Activated naive CD8-positive, alpha-beta T cell treated with anti-CD3 and anti-CD28 coated beads, Interleukin-2, amount 50 U/mL, for 24 hours (primary cell): ENCODE measurements at regions not wholly inside any gene's neighbourhood (a gene's known extent, or its start where the extent isn't known, plus 50 kb on each side); places are given as distances from the start of the nearest gene placed in this dataset.

Source experiments
- ATAC-seq: fragments of 150-1000 bp; cut with Tn5 transposase; one replicate; pipeline ENCODE4 v1.10.0; 2021
- DNase-seq: peaks from one replicate; pipeline ENCODE4 v3.0.0; 2021
- H3K27ac Mint-ChIP-seq: one replicate; pipeline ENCODE4 v1.8.0; 2021; ENCODE audit warnings: mild to moderate bottlenecking, mixed read lengths
- H3K27me3 Mint-ChIP-seq: one replicate; pipeline ENCODE4 v1.8.0; 2021; ENCODE audit warnings: mixed read lengths
- H3K36me3 Mint-ChIP-seq: one replicate; pipeline ENCODE4 v1.8.0; 2021; ENCODE audit warnings: low read depth, mixed read lengths
- H3K4me1 Mint-ChIP-seq: one replicate; pipeline ENCODE4 v1.8.0; 2021; ENCODE audit warnings: mixed read lengths
- H3K4me3 Mint-ChIP-seq: one replicate; pipeline ENCODE4 v1.8.0; 2021; ENCODE audit warnings: mild to moderate bottlenecking, moderate library complexity, mixed read lengths
- H3K9me3 Mint-ChIP-seq: one replicate; pipeline ENCODE4 v1.8.0; 2021; ENCODE audit warnings: mixed read lengths

DNA sequence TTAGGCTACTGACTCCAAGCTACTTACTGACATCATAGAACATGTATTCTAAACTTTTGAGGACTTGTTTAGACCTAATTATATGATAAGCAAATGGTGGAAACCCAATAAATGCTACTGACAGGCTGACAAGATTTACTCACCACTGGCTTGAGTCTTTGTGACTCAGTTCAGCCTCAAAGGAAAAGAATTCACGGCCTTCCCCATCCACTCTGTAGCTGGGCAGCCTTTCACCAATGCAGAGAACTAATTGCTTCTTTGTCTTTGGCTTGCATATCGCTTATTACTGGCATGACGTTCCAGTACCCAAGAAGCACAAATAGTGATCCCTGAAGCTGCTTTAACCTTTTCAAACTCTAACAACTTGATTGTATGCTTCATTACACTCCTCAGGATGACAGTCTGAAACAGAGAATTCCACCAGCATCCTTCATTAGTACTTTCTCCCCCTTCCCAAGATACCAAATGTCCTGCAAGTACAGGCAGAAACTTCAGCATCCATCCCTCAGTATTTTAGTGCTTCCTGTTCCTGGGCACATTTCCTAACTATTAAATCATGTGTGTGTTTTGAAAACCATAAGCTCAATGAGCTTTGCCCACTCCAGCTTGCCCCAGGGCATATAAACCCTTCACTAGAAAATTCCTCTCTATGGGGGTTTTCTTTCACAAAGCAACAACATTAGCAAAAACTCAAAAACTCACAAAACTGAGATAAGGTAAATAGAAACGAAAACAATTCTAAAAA is 298.1 kb upstream of the SLC7A11 start:
- Mint-ChIP-seq H3K4me3 (no peak overlapping the region), H3K9me3 (peaks cover 8% of the 10 kb centered on the region), H3K4me1 (no peaks in the 10 kb centered on the region), H3K27ac (no peak overlapping the region), H3K27me3 (no peaks in the 10 kb centered on the region), H3K36me3 (no peaks in the 10 kb centered on the region)
- no peak for ATAC-seq
- DNase-seq, result no peak

DNA sequence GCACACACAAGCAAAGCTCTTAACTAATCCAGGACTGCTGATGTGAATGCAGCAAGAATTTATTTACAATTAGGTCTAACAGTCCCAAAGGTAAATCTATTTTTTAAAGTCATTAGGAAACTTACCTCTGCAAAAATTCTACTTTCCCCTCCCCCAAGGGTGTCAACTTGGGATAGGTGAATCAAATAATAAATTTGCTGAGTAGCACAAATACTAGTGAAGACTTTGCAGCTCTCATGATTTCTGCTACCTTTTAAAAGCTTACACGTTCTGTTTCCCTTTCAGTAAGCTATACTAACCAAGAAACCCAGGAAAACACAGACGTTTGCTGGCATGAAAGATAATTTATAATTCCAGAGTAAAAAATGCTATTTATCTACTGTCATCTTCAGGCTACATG is 296.6 kb upstream of the SLC7A11 start:
- Mint-ChIP-seq H3K9me3 (peaks cover 13% of the 10 kb centered on the region), H3K36me3 (no peaks in the 10 kb centered on the region), H3K4me3 (no peak overlapping the region), H3K4me1 (no peaks in the 10 kb centered on the region), H3K27ac (no peak overlapping the region), H3K27me3 (no peaks in the 10 kb centered on the region)
- ATAC-seq, result no peak
- DNase-seq, result no peak

DNA sequence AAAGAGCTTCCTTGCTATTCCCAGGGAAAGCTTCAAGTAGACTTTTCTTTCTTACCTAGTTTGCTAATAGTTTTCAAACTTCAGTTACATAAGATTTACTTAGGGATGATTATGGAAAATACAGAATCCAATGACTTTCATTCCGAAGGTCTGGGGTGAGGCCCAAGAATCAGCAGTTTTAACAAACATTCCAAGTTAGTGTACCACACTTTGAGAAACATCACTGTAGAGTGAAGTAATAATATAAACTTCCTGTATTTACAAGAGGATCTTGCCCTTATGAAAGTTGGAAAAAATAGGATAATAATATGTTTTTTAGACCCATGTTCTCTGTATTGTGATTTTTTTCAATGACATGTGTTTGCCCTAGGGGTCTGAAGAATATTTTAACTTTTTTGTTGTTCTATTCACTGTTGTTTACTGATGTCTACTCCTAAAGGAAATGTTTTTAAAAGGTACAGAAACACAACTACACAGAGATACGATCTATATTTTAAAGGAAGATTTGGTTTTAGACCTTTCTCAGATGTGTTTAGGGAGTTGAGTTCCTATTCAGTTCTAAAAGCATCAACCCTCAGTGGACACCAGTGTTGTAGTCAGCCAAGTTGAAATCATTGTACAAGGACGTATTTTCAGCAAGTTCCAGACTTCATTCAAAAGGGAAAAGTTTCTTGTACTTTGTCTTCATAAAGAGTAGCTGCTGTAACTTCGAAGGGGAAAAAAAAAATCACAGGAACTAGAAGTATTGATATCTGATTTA is 295.8 kb upstream of the SLC7A11 start:
- ATAC-seq (no peak), DNase-seq (no peak)
- H3K9me3 Mint-ChIP-seq, result peaks cover 21% of the 10 kb centered on the region
- no peaks in the 10 kb centered on the region for H3K27me3 Mint-ChIP-seq
- H3K4me3 Mint-ChIP-seq, result no peak overlapping the region
- no peak overlapping the region for H3K27ac Mint-ChIP-seq
- no peaks in the 10 kb centered on the region for H3K36me3 Mint-ChIP-seq
- H3K4me1 Mint-ChIP-seq, result no peaks in the 10 kb centered on the region

DNA sequence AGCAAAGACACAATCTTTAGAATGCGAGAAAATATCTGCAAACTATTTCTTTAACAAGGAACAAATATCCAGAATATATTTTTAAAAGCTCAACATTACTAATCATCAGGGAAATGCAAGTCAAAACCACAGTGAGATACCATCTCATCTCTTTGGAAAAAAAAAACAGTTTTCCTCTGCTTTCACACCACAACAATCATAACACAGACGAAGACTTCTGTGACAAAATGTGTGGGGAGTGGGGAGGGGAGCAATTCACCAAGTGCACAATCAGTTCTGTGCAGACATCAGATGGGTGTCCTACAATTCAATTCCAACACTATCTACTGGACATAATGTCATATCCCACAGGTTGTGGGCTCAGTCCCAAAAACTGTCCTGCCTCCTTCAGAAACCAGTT is 293.2 kb upstream of the SLC7A11 start:
- ATAC-seq (no peak), DNase-seq (no peak)
- Mint-ChIP-seq H3K36me3 (no peaks in the 10 kb centered on the region), H3K27ac (no peak overlapping the region), H3K4me3 (no peak overlapping the region), H3K27me3 (no peaks in the 10 kb centered on the region), H3K4me1 (no peaks in the 10 kb centered on the region), H3K9me3 (peaks cover 37% of the 10 kb centered on the region)

DNA sequence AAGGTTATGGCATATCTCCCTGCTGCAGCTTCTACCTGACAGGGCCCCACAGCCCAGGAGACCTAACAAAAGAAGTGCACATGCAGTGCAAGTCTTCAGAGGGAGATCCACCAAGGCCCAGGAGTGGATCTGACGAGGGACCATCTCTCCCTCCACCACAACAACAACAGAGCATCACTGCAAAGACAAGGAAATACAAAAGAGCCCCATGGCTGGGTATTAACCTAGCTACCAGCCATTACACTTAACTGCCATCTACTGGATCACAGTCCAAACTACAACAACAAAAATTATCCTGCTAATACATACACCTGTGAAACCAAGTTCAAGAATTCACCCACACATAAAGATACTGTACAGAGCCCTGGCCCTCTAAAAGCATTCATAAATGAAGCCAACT is 280.2 kb upstream of the SLC7A11 start:
- ATAC-seq (no peak), DNase-seq (no peak)
- Mint-ChIP-seq H3K36me3 (no peaks in the 10 kb centered on the region), H3K4me1 (no peaks in the 10 kb centered on the region), H3K27me3 (no peaks in the 10 kb centered on the region), H3K4me3 (no peak overlapping the region), H3K27ac (no peak overlapping the region), H3K9me3 (peaks cover 11% of the 10 kb centered on the region)

DNA sequence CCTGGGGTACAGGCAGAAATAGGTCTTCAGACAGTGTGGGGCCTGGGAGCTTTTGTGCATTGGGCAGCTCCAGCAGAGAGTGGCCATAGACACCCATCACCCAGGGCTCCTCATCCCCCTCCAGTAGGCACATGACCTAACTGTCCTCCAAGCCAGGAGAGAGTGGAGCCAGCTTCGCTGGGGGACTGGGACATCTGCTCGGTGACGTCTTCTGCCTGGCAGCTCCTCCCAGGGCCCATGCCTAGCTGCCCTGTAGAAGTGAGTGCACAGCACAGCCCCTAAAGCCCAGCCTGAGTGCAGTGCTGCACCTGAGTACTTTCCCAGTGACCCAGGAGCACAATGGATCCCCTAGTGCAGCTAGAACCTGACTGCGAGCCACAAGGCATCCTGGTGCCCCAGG is 279.7 kb upstream of the SLC7A11 start:
- DNase-seq, result no peak
- no peaks in the 10 kb centered on the region for H3K4me1 Mint-ChIP-seq
- H3K9me3 Mint-ChIP-seq, result peaks cover 11% of the 10 kb centered on the region
- no peak overlapping the region for H3K4me3 Mint-ChIP-seq
- H3K27ac Mint-ChIP-seq, result no peak overlapping the region
- H3K27me3 Mint-ChIP-seq, result no peaks in the 10 kb centered on the region
- no peak for ATAC-seq
- H3K36me3 Mint-ChIP-seq, result no peaks in the 10 kb centered on the region

DNA sequence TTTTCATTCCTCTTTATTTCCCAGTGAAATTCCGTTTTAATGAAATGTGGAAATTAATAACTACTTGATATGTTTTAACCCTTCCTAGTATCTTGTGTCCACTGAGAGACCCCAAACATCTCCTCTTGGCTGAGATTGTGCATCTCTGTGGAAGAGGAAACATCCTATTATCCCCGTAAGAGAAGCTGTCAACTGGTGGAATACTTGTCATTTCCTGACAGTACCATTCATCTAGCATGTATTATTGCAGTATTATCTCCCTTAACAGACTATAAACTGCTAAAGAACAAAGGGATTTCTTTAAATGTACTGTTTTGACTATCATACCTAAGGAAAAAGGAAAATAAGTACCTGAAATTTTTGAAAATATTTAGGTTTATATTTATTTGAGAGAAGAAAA is 277.3 kb upstream of the SLC7A11 start:
- DNase-seq (no peak), ATAC-seq (no peak)
- peaks cover 5% of the 10 kb centered on the region for H3K9me3 Mint-ChIP-seq
- H3K27me3 Mint-ChIP-seq, result no peaks in the 10 kb centered on the region
- no peak overlapping the region for H3K4me3 Mint-ChIP-seq
- no peaks in the 10 kb centered on the region for H3K36me3 Mint-ChIP-seq
- H3K27ac Mint-ChIP-seq, result no peak overlapping the region
- no peaks in the 10 kb centered on the region for H3K4me1 Mint-ChIP-seq

DNA sequence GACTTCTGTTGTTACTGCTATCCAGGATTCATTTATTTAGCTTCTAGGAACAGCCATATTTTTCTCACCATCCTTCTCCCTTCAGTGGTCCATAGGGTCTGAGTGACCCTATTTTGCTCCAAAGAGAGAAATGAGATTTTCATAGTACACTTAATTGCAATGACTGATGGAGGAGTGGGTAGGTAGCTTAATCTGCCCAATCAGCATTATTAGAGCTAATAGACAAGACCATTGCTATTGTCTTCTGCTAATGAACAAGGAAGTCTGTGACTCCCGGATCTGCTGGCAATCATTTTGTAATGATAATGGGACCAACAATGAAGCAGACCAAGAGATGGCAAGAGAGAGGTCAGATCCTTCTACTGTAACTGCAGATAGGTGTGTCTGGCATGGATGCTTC is 271.4 kb upstream of the SLC7A11 start:
- no peaks in the 10 kb centered on the region for H3K27me3 Mint-ChIP-seq
- no peak for DNase-seq
- ATAC-seq, result no peak
- H3K36me3 Mint-ChIP-seq, result no peaks in the 10 kb centered on the region
- no peak overlapping the region for H3K4me3 Mint-ChIP-seq
- H3K9me3 Mint-ChIP-seq, result no peaks in the 10 kb centered on the region
- no peaks in the 10 kb centered on the region for H3K4me1 Mint-ChIP-seq
- H3K27ac Mint-ChIP-seq, result no peak overlapping the region

DNA sequence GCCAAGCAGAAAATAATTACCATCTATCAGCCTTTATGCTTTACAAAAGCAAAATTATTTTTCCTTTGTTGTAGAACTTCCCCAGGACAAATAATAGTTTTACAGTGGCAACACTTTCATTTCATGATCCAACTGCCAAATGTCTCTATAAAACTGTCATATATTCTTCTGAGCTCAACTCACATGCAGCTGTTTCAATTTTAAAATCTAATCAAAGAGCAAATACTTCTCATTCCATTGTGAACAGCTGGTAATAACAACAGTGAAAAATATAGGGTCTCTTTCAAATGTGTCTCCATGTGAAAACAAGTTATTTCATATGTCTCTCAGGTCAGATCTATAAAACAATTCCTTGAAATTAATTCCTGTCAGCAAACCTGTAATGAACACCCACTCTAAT is 270.6 kb upstream of the SLC7A11 start:
- ATAC-seq, result no peak
- no peak for DNase-seq
- Mint-ChIP-seq H3K27me3 (no peaks in the 10 kb centered on the region), H3K9me3 (no peaks in the 10 kb centered on the region), H3K27ac (no peak overlapping the region), H3K4me3 (no peak overlapping the region), H3K4me1 (no peaks in the 10 kb centered on the region), H3K36me3 (no peaks in the 10 kb centered on the region)

DNA sequence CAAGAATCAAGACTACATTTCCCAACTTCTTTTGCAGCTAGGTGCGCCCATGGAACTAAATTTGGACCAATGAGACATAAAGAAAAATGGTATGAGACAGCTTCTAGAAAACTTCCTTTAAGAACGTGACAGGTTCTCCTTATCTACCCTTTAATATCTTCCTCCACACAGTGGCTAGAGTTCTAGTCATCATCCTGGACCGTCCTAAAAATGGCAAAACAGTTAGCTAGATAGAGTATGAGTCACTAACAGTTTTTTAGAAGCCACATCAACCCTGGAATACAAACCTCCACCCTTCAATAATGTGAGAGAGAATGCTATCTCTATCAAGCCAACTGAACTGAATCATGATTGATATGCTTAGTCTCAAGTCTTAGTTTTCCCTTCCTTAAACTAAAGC is 267.9 kb upstream of the SLC7A11 start:
- Mint-ChIP-seq H3K27ac (no peak overlapping the region), H3K4me3 (no peak overlapping the region), H3K36me3 (no peaks in the 10 kb centered on the region), H3K4me1 (no peaks in the 10 kb centered on the region), H3K9me3 (no peaks in the 10 kb centered on the region), H3K27me3 (no peaks in the 10 kb centered on the region)
- no peak for DNase-seq
- ATAC-seq, result no peak

DNA sequence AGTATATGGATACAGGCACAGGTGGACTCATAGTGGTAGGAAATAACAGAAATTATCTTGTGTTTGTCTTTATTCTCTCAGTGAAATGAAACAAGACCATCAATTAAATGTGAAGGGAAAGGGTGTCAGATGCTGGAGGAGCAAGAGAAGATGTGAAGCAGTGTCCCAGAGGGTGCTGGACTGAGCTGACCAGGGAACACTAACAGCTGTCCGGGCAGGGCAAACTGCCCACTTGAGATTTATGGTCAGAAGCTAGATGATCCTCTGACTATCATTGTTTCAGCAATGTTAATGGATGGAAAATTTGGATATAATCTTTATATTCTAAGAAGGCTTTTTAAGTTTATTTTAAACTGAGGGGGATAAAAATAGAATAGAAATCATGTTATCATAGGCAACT is 267.2 kb upstream of the SLC7A11 start:
- Mint-ChIP-seq H3K4me1 (no peaks in the 10 kb centered on the region), H3K4me3 (no peak overlapping the region), H3K27ac (no peak overlapping the region), H3K9me3 (no peaks in the 10 kb centered on the region), H3K36me3 (no peaks in the 10 kb centered on the region), H3K27me3 (no peaks in the 10 kb centered on the region)
- ATAC-seq (no peak), DNase-seq (no peak)

DNA sequence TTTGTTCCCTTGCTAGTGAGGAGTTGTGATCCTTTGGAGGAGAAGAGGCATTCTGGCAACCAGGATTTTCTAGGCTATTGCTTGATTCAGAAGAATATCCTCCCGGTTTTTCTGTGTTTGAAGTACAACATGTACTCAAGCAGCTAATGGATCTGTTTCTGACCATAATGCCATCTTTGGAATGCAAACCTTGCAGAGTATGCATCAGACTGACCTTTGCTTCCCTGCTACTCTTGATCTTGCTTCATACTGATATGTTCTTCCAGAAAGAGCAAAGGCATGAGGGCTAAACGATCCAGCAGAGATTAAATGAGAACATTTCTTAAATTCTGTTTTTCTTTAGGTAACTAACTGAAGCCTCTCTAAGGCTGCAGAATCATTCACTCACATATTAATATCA is 265.4 kb upstream of the SLC7A11 start:
- DNase-seq, result no peak
- no peak overlapping the region for H3K27ac Mint-ChIP-seq
- ATAC-seq, result no peak
- no peaks in the 10 kb centered on the region for H3K36me3 Mint-ChIP-seq
- no peak overlapping the region for H3K4me3 Mint-ChIP-seq
- H3K27me3 Mint-ChIP-seq, result no peaks in the 10 kb centered on the region
- no peaks in the 10 kb centered on the region for H3K9me3 Mint-ChIP-seq
- H3K4me1 Mint-ChIP-seq, result no peaks in the 10 kb centered on the region

DNA sequence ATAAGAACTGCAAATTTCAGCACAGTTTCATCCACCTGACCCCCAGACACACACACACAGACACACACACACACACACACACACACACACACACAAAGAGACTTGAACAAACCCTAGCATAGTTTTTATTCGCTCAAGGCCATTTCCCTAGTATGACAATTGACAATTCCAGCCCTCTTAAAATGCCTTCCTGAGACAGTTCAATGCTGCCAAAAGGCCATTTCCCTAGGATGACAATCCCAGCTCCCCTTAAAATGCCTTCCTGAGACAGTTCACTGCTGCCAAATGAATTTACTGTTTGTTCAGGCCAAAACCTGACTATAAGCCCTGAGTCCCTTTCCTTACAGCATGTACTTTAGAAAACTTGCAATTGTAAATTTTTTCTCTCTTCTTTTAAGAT is 259.5 kb upstream of the SLC7A11 start:
- Mint-ChIP-seq H3K27me3 (no peaks in the 10 kb centered on the region), H3K4me1 (no peaks in the 10 kb centered on the region), H3K9me3 (no peaks in the 10 kb centered on the region), H3K4me3 (no peak overlapping the region), H3K27ac (no peak overlapping the region), H3K36me3 (no peaks in the 10 kb centered on the region)
- no peak for ATAC-seq
- no peak for DNase-seq

DNA sequence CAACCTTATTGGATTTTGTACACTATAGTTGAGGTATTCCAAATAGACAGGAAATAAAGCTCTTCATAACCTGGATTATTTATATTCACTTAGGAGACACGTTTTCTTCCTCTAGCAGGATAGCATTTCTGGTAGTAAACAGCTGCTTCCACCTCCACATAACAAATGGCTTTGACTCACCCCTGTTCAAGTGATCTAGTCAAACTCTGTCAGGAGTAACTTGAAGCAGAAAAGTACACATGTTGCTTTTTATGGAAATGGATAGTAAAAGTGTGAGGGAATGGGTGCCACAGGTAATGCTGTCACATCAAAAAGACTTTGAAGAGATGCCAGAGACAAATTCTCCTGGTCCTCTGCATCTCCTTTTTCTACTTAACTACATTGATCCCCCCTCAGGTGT is 258.7 kb upstream of the SLC7A11 start:
- H3K4me1 Mint-ChIP-seq, result no peaks in the 10 kb centered on the region
- ATAC-seq (no peak), DNase-seq (no peak)
- no peaks in the 10 kb centered on the region for H3K9me3 Mint-ChIP-seq
- H3K4me3 Mint-ChIP-seq, result no peak overlapping the region
- H3K27ac Mint-ChIP-seq, result no peak overlapping the region
- no peaks in the 10 kb centered on the region for H3K36me3 Mint-ChIP-seq
- no peaks in the 10 kb centered on the region for H3K27me3 Mint-ChIP-seq

DNA sequence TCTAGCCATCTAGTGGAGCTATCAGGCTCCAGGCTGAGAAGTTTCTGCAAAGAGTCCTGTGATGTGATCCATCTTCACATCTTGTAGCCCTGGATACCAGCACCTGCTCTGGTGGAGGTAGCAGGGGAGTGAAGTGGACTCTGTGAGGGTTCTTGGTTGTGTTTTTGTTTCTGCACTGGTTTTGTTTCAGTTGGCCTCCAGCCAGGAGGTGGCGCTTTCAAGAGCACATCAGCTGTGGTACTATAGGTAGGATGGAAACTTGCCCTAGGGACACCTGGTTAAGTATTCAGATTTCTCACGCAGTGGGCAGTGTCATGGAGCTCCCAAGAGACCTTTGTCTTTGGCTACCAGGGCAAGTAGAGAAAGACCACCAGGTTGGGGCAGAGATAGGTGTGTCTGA is 257.5 kb upstream of the SLC7A11 start:
- Mint-ChIP-seq H3K9me3 (no peaks in the 10 kb centered on the region), H3K4me3 (no peak overlapping the region)
- no peak for ATAC-seq

More for the DNA sequence above, 257.5 kb upstream of the SLC7A11 start:
- Mint-ChIP-seq H3K27me3 (no peaks in the 10 kb centered on the region), H3K27ac (no peak overlapping the region), H3K4me1 (no peaks in the 10 kb centered on the region), H3K36me3 (no peaks in the 10 kb centered on the region)
- no peak for DNase-seq
